CD4-positive, alpha-beta T cell treated with Interleukin-4 for 1 hour (primary cell): ENCODE measurements at regions not wholly inside any gene's neighbourhood (a gene's known extent, or its start where the extent isn't known, plus 50 kb on each side); places are given as distances from the start of the nearest gene placed in this dataset.
"Not testable (repeated sequence)": the region's sequence is repeated elsewhere in the genome, so short reads cannot be mapped to it uniquely, and the experiment has no call there.

Source experiments
- DNase-seq, 2 donors: peaks; one replicate each; pipeline ENCODE4 v3.0.0-alpha.2; 2020 to 2022

DNA sequence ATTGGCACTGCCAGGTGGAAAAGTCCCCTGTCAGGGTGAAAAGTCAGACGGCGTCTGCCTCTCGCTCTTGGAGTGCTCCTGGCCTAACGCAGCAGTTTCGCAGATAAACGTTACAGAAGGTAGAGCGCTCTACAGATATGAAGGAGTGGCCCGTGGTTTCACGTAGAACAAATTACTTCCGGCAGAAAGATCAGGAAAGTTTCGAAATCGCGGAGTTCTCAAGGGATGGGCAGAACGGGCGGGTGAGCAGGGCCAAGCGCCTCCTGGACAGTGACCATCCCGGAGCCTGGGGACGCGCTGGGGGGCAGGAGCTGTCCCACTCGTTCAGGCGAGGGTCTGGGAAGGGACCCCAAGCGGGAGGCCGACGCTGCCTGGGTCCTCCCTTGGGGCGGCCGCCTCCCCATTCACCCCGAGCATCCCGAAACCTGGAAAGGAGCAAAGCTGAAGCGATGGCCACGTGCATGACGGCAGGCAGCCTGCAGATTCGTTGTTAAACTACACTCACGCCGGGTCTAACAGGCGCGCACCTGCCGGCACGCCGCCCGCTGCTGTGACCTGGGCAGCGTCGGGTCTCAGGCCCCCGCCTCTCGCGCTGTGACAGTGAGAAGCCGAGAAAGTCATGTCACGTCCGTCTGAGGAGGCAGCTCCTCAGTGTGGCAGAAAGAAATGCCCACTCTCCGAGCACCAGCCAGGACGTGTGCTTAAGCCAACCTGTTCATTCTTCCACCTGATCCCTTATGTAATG is 122.9 kb upstream of the SALL3 start:
- no peak for DNase-seq

DNA sequence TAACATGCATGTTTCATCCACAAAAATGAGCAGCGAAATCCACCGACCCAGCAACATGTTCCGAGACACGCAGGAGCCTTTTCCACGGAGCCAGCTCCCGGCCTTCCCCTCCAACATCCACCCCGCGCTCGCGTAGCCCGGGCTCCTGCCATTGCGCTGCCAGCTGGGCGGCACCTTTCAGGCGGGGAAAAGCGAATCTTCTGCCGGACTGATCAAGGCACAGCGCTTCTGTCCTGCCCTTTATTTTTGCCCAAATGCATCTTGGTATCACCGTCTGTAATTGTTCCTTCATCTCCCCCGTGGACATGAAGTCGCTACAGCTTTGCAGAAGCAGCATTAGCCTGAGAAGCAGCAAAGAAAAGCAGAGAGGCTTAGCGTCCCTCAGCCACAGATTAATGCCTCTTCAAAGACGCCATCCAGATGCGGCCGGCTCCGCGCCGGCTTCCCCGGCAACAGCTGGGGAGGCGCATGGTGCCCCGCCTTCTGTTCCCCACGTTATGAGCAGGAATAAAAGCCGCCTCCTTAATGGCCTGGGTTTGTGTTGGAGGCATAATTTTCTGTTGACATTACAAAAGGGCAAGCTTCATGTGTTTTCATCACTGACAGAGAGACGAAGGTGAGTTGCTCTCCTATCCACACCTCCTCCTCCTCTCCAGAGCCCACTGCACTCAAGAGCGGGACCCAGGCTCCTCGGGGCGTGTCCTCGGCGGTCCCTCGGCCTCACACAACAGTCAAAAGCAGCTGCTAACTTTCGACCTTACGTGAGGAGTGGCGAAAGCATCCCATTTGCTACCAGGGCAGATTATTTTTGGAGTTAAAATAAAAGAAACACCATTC is 122.1 kb upstream of the SALL3 start:
- no peak for DNase-seq

DNA sequence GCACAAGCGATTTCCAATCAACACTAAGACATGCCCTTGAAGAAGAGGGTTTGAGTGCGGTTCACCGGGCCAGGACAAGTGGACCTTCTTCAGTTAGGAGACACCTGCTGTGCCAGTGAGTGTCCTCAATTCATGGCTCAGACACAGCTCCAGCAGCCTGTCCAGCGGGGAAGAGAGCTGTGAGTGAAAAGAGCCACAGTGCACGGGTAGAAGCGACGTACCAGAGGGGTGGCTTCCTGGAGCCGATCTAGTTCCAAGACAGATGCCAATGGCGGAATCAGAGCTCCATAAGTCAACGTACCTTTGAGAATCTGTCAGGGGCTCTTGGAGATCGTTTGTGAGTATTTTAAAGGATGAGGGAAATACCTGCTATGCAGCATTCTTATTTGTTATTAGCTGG is 119.9 kb upstream of the SALL3 start:
- DNase-seq, result no peak

DNA sequence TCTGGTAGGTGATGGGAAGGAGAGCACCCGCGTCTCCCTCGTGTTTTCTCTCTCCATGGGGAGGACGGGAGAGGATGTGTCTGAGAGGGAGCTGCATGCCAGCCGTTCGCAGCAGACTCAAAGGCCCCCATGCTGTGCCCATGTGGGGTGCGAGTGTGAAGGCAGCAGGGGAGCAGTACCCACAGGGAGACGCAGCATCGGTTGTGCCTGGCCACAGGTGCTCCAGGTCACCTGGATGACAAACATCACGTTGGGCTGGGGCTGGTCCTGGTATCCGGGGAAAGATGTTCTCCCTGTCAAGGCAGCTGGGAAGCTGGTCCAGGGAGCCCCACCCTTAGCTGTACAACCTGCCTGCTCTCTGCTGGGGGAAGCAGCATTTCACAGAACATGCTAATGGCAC is 119.5 kb upstream of the SALL3 start:
- DNase-seq, result no peak

DNA sequence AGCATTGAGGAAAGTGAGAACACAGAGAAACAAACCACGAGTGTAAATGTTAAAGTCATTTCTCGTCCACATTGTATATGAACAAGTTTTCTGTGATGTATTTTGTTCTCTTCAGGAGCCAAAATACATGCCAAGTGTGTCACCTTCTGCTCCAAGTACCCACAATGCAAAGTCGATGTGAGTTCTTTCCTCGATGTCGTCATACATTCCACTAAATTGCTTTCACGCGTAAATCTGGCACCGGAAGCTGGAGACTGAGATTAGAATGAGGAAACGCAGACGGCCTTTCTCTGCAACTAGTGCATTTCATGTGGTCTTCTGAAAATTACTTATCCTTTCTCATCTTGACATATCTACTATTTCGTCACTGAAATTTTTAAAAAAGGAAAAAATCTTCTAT is 118.5 kb upstream of the SALL3 start:
- DNase-seq, result no peak

DNA sequence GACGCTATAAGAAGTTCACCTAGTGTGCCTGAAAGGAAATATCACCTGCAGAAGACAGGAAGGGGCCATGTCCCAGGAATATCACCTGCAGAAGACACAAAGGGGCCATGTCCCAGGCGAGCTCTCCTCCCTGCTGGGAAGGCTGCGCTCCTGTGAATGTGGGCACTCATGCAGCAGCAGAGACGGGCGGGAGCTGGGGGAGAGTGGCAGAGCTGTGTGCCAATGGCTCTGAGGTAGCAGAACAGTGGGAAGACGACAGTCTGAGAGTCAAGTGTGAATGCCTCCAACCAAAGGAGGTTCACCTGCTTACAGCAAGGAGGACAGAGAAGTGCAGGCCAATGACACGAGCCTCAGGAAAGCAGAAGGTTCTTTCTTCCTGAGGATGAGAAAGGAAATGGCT is 117.9 kb upstream of the SALL3 start:
- no peak for DNase-seq

- no peak for DNase-seq
These were observed 117.2 kb upstream of the SALL3 start for GRCh38 chr18:78862395-78862794.

GRCh38 chr18:78865056-78865598 is 114.5 kb upstream of the SALL3 start:
- no peak for DNase-seq

DNA sequence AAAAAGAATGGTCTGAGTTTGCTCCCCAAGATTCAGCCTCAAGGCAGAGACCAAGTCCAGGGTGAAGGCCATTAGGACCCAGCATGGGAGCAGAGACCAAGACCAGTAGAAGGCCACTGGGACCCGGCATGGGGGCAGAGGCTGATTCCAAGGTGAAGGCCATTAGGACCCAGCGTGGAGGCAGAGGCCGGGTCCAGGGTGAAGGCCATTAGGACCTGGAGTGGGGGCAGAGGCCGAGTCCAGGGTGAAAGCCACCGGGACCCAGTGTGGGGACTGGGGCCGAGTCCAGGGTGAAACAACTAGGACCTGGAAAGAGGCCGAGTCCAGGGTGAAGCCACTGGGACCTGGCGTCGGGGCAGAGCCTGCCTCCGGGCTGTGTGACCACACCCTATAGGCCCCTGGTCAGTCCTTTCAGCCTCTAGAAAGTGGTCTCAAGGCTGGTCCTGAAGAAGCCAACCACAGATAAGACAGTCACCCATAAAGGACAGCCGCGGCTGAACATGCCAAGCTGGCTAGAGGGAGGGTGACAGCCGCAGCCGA is 113.8 kb upstream of the SALL3 start:
- DNase-seq, result no peak

DNA sequence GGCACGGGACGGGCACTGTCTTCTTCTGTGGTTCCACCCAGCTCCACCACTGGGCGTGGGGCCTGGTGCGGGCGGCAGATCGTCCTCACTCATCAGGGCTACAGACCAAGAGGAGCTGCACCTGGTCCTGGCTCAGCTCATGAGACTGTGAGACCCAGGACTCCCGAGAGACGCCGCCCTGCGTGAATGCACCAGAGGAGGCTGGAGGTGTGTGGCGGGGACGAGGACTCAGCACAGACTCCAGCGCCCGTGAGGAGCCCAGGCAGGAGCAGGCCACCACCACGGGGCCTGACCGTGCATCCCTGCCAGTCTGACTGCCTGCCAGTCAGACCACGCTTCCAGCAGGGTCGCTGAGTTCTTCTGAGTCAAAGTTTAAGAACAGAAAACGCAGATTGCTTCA is 112.5 kb upstream of the SALL3 start:
- no peak for DNase-seq

GRCh38 chr18:78868330-78869316 is 111.0 kb upstream of the SALL3 start:
- no peak for DNase-seq

GRCh38 chr18:78871618-78872017 is 108.0 kb upstream of the SALL3 start:
- no peak for DNase-seq

DNA sequence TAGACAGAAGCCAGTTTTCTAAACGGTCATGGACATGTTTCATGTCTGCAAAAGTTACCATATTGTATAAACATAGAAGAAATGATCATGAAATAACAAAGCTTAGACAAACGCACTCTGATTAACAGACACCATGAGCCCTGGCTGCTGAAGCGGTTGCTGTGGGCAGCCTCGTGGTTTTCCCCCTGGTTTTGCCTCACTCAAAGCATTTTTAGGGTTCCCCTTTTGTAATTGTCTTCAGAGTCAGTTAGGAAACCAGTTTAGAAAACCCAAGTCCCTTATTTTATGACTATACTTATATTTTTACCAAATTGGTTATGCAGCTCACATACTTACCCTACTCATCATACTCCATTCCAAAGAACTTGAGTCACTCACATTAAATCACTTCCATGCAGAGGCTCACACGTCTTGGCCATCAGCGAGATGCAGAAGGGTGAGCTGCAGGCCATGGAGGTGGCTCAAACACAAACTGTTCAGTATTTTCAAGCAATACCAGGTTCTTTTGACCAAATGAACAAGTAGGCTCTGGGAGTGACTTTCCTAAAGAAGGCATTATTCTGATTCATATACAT is 105.6 kb upstream of the SALL3 start:
- DNase-seq, result no peak

- DNase-seq, result peak in 1 of 2 donors; percentile 20
These were observed 104.4 kb upstream of the SALL3 start for GRCh38 chr18:78875016-78875777.

GRCh38 chr18:78875778-78876650 is 103.6 kb upstream of the SALL3 start:
- DNase-seq, result no peak

DNA sequence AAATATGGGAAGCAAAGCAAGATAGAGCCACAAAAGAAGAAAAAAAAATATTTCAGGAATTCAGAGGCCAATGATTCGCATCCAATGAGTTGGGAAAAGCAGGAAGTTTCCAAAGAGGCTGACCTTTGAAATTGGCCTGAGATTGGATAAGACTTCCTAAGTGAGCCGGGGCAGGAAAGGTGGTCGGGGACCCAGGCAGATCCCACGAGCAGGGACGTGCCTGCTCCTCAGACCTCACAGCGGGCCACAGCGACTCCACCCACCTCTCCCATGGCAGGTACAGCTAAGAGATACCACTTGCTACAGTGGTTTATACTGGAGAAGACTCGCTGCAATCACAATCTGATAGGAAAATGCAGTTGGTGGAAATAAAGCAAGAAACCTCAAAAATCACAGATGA is 102.8 kb upstream of the SALL3 start:
- no peak for DNase-seq

DNA sequence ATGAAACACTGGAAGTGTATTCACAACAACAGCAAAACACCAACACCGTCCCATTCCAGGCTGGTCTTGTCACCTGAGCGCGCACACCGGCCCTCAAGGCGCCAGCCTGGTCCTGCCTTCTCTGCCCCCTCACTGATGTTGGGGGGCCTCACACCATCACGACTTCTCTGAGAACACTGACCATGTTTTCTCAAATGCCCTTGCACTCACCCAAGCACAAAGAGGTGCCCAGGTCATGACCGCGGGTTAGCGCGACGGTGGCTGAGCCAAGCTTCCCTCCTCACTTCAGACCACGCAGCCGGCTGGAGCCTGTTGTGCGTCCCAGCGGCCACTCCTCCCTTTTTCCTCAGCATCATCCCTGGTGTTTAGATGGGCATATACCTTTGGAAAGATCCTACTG is 101.3 kb upstream of the SALL3 start:
- no peak for DNase-seq

DNA sequence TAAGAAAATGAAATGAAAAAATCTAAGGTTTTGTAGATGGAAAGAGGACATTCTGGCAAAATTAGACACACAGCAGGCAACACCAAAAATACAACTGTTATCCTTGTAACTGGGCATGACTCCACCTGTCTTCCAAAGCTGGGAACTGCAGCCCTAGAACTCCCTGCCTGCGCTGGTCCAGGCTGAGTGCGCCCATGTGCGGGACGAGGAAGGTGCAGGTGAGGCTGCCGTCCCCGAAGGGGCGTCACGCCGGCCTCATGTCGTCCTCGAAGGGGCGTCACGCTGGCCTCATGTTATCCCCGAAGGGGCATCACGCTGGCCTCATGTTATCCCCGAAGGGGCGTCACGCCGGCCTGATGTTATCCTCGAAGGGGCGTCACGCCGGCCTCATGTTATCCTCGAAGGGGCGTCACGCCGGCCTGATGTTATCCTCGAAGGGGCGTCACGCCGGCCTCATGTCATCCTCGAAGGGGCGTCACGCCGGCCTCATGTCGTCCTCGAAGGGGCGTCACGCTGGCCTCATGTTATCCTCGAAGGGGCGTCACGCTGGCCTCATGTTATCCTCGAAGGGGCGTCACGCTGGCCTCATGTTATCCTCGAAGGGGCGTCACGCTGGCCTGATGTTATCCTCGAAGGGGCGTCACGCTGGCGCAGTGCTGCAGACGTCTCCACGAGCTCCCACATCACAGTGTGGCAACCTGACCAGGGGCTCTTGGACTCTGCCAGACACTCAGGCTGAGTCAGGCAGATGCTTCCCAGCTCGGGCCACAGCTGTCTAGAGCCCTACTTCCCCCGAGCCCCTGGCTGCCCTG is 100.3 kb upstream of the SALL3 start:
- not testable (repeated sequence) for DNase-seq

DNA sequence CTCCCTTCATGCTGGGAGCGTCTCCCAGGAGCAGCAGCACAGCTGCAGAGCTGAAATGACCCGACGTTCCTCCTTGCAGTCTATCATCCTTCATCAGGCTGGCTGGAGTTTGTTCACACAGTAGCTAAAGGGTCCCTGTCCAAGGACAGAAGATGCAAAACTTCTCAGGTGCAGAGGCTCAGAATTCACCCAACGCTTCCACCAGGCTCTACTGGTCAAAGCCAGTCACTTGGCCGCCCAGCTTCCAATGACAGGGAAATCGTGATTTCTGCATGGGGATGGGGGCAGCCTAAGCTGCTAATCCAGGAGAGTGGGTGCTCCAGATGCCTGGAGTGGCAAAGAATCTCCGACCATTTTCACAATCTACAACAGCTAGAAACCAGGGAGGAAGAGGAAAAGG is 97.0 kb upstream of the SALL3 start:
- no peak for DNase-seq
